ENCODE measurements at regions not wholly inside any gene's neighbourhood (a gene's known extent, or its start where the extent isn't known, plus 50 kb on each side); places are given as distances from the start of the nearest gene placed in this dataset.

- no TSS peak for BruUV-seq (replicated peaks)
- intact Hi-C loops (cut with micrococcal nuclease) = no loop called here
- Mint-ChIP-seq H3K36me3 (ENCODE audit: insufficient read depth, unreplicated experiment) (peaks cover 10% of the 10 kb centered on the region), H3K4me1 (ENCODE audit: insufficient read depth, unreplicated experiment) (no peaks in the 10 kb centered on the region), H3K9me3 (ENCODE audit: unreplicated experiment) (peaks cover 9% of the 10 kb centered on the region), H3K27me3 (ENCODE audit: insufficient read depth, unreplicated experiment) (no peaks in the 10 kb centered on the region), H3K4me3 (ENCODE audit: unreplicated experiment) (no peak overlapping the region), H3K27ac (ENCODE audit: low read depth, unreplicated experiment) (no peak overlapping the region)
- CTCF ChIA-PET = no interaction called here
- POLR2A ChIA-PET = no interaction called here
- TF ChIP-seq CTCF (IDR thresholded peaks at IDR 0.05; ENCODE audit: unreplicated experiment) = no peak
- no peak for DNase-seq (ENCODE audit: unreplicated experiment)
Measured at GRCh38 chr1:2913091-2913490, 108.2 kb upstream of the ACTRT2 start.

GRCh38 chr1:2914702-2915101 is 106.6 kb upstream of the ACTRT2 start:
- no peaks in the 10 kb centered on the region for H3K4me1 Mint-ChIP-seq (ENCODE audit: insufficient read depth, unreplicated experiment)
- POLR2A ChIA-PET = no interaction called here
- intact Hi-C loops (cut with micrococcal nuclease) = no loop called here
- no peak for TF ChIP-seq CTCF (IDR thresholded peaks at IDR 0.05; ENCODE audit: unreplicated experiment)
- H3K27me3 Mint-ChIP-seq (ENCODE audit: insufficient read depth, unreplicated experiment) = no peaks in the 10 kb centered on the region
- no peak overlapping the region for H3K27ac Mint-ChIP-seq (ENCODE audit: low read depth, unreplicated experiment)
- peaks cover 10% of the 10 kb centered on the region for H3K36me3 Mint-ChIP-seq (ENCODE audit: insufficient read depth, unreplicated experiment)
- H3K9me3 Mint-ChIP-seq (ENCODE audit: unreplicated experiment) = peaks cover 9% of the 10 kb centered on the region
- no peak overlapping the region for H3K4me3 Mint-ChIP-seq (ENCODE audit: unreplicated experiment)
- CTCF ChIA-PET = no interaction called here
- no TSS peak for BruUV-seq (replicated peaks)
- DNase-seq (ENCODE audit: unreplicated experiment) = no peak

DNA sequence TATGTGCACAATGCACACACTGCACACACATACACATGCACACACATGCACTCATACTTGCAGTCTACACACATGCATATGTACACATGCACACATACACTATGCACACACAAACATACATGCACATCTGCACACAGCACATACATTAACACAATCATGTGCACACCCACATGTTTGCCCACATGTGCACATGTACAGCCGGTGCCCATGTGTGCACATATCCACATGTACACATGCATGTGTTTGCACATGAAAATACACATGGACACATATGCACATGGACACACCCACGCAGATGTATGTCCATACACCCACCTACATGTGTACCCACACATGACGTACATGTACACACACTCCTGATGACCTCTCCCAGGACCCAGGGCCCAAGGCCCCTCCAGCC is 105.1 kb upstream of the ACTRT2 start:
- no TSS peak for BruUV-seq (replicated peaks)
- intact Hi-C loops (cut with micrococcal nuclease) = no loop called here
- DNase-seq (ENCODE audit: unreplicated experiment) = no peak
- TF ChIP-seq CTCF (IDR thresholded peaks at IDR 0.05; ENCODE audit: unreplicated experiment) = no peak
- H3K9me3 Mint-ChIP-seq (ENCODE audit: unreplicated experiment) = peaks cover 9% of the 10 kb centered on the region
- H3K4me3 Mint-ChIP-seq (ENCODE audit: unreplicated experiment) = no peak overlapping the region
- H3K36me3 Mint-ChIP-seq (ENCODE audit: insufficient read depth, unreplicated experiment) = peaks cover 10% of the 10 kb centered on the region
- H3K27me3 Mint-ChIP-seq (ENCODE audit: insufficient read depth, unreplicated experiment) = no peaks in the 10 kb centered on the region
- CTCF ChIA-PET = no interaction called here
- POLR2A ChIA-PET = no interaction called here
- H3K27ac Mint-ChIP-seq (ENCODE audit: low read depth, unreplicated experiment) = no peak overlapping the region
- no peaks in the 10 kb centered on the region for H3K4me1 Mint-ChIP-seq (ENCODE audit: insufficient read depth, unreplicated experiment)

GRCh38 chr1:2916706-2917105 is 104.6 kb upstream of the ACTRT2 start:
- POLR2A ChIA-PET = no interaction called here
- Mint-ChIP-seq H3K4me3 (ENCODE audit: unreplicated experiment) (no peak overlapping the region), H3K27me3 (ENCODE audit: insufficient read depth, unreplicated experiment) (no peaks in the 10 kb centered on the region), H3K36me3 (ENCODE audit: insufficient read depth, unreplicated experiment) (peaks cover 10% of the 10 kb centered on the region), H3K27ac (ENCODE audit: low read depth, unreplicated experiment) (no peak overlapping the region), H3K4me1 (ENCODE audit: insufficient read depth, unreplicated experiment) (no peaks in the 10 kb centered on the region), H3K9me3 (ENCODE audit: unreplicated experiment) (peaks cover 9% of the 10 kb centered on the region)
- intact Hi-C loops (cut with micrococcal nuclease) = no loop called here
- DNase-seq (ENCODE audit: unreplicated experiment) = no peak
- no peak for TF ChIP-seq CTCF (IDR thresholded peaks at IDR 0.05; ENCODE audit: unreplicated experiment)
- BruUV-seq (replicated peaks) = no TSS peak
- CTCF ChIA-PET = no interaction called here

All from MCF 10A (cell line).